Esophagus squamous epithelium (tissue), 5 donors: ENCODE measurements at regions not wholly inside any gene's neighbourhood (a gene's known extent, or its start where the extent isn't known, plus 50 kb on each side); places are given as distances from the start of the nearest gene placed in this dataset.

ENCODE experiments used
- DNase-seq: peaks from one replicate; lab custom pipeline; 2025; lab: John Stamatoyannopoulos, UW
- H3K27ac ChIP-seq, 4 donors: fragments of 200-600 bp; sonication (generic); one replicate each; pipeline ENCODE4 v1.5.1; 2016 to 2019; ENCODE audit warnings: mild to moderate bottlenecking in 1 of 4
- H3K27me3 ChIP-seq, 4 donors: fragments of 200-600 bp; sonication (generic); 1 replicate in 3 of 4; 2 replicates in 1 of 4; pipeline versions ENCODE4 v1.5.1 to v1.6.0; 2017 to 2021; ENCODE audit warnings: antibody characterized with exemption in 1 of 4
- H3K36me3 ChIP-seq, 3 donors: fragments of 200-600 bp; sonication (generic); one replicate each; pipeline ENCODE4 v1.5.1; 2016 to 2019
- H3K4me1 ChIP-seq, 3 donors: fragments of 200-600 bp; sonication (generic); one replicate each; pipeline ENCODE4 v1.5.1; 2017 to 2019
- H3K4me3 ChIP-seq, 4 donors: fragments of 200-600 bp; sonication (generic); 1 replicate in 3 of 4; 2 replicates in 1 of 4; pipeline ENCODE4 v1.5.1; 2016 to 2019; ENCODE audit warnings: mild to moderate bottlenecking in 2 of 4, moderate library complexity in 1 of 4
- H3K9me3 ChIP-seq, 3 donors: fragments of 200-600 bp; sonication (generic); one replicate each; pipeline ENCODE4 v1.5.1; 2016 to 2019
- POLR2A ChIP-seq, 4 donors: fragments of 450-650 bp; IDR thresholded peaks; one replicate each; pipeline ENCODE4 v1.6.1; 2017; ENCODE audit warnings: antibody characterized with exemption in 4 of 4, mild to moderate bottlenecking in 4 of 4, moderate library complexity in 3 of 4
- WGBS, 2 donors: methylation state at CpG; one replicate each; pipeline ENCODE4 v1.1.5; 2018; 5-methylcytosine and 5-hydroxymethylcytosine counted together
- intact Hi-C: fragments of 100-400 bp; cut with DNase I; formaldehyde crosslinking; loops from one replicate; pipeline ENCODE4 v1.15.0; 2022
- TF ChIP-seq, protein P1 (sequence below), 6 experiments: fragments of 450-650 bp in 4 of 6; fragments of 200-600 bp in 2 of 6; sonication (generic) in 2 of 6; IDR thresholded peaks; one replicate each; pipeline ENCODE4 v1.5.1; 2016 to 2019; ENCODE audit warnings: antibody characterized with exemption in 6 of 6, mild to moderate bottlenecking in 4 of 6, moderate library complexity in 4 of 6
- donor health status: DM: yes; HTN: yes; CAD: no.

GRCh38 chr20:53846640-53847039, 223.8 kb downstream of the BCAS1 start:
- intact Hi-C loops = no loop called here
- Histone ChIP-seq H3K27ac (no peak overlapping the region), H3K4me3 (no peak overlapping the region), H3K36me3 (no peaks in the 10 kb centered on the region), H3K9me3 (no peaks in the 10 kb centered on the region), H3K27me3 (no peaks in the 10 kb centered on the region), H3K4me1 (peaks cover 0 to 32% (median 5%) of the 10 kb centered on the region in 3 donors)
- DNase-seq = no peak
- TF ChIP-seq, protein P1, sequence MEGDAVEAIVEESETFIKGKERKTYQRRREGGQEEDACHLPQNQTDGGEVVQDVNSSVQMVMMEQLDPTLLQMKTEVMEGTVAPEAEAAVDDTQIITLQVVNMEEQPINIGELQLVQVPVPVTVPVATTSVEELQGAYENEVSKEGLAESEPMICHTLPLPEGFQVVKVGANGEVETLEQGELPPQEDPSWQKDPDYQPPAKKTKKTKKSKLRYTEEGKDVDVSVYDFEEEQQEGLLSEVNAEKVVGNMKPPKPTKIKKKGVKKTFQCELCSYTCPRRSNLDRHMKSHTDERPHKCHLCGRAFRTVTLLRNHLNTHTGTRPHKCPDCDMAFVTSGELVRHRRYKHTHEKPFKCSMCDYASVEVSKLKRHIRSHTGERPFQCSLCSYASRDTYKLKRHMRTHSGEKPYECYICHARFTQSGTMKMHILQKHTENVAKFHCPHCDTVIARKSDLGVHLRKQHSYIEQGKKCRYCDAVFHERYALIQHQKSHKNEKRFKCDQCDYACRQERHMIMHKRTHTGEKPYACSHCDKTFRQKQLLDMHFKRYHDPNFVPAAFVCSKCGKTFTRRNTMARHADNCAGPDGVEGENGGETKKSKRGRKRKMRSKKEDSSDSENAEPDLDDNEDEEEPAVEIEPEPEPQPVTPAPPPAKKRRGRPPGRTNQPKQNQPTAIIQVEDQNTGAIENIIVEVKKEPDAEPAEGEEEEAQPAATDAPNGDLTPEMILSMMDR (IDR thresholded peaks at IDR 0.05) = no peak
- TF ChIP-seq POLR2A (IDR thresholded peaks at IDR 0.05) = no peak
- WGBS, 2 donors = 64 to 79% methylated on average over 1 to 10 of the region's 10 CpGs

- TF ChIP-seq POLR2A (IDR thresholded peaks at IDR 0.05) = no peak
- TF ChIP-seq, protein P1 (IDR thresholded peaks at IDR 0.05) = no peak
- no peaks in the 10 kb centered on the region for H3K9me3 ChIP-seq
- H3K4me1 ChIP-seq = peaks cover 0 to 32% (median 5%) of the 10 kb centered on the region in 3 donors
- H3K27ac ChIP-seq = no peak overlapping the region
- intact Hi-C loops = no loop called here
- no peak for DNase-seq
- 50 to 58% methylated on average over 1 of the region's 1 CpG for WGBS, 2 donors
- no peak overlapping the region for H3K4me3 ChIP-seq
- no peaks in the 10 kb centered on the region for H3K36me3 ChIP-seq
- no peaks in the 10 kb centered on the region for H3K27me3 ChIP-seq
These were observed 224.4 kb downstream of the BCAS1 start for GRCh38 chr20:53845980-53846379.

DNA sequence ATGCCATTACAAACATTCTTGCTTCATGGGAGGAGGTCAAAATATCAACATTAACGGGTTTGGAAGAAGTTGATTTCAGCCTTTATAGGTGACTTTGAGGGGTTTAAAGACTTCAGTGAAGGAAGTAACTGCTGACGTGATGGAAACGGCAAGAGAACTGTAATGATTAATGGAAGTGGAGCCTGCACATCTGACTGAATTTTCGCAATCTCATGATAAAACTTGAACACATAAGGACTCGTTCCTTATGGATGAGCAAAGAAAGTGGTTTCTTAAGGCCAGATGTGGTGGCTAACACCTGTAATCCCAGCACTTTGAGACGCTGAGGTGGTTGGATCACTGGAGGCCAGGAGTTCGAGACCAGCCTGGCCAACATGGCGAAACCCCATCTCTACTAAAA, 226.1 kb downstream of the BCAS1 start:
- TF ChIP-seq, protein P1 (IDR thresholded peaks at IDR 0.05) = no peak
- TF ChIP-seq POLR2A (IDR thresholded peaks at IDR 0.05) = no peak
- Histone ChIP-seq H3K36me3 (no peaks in the 10 kb centered on the region), H3K4me3 (no peak overlapping the region), H3K4me1 (peaks cover 0 to 32% (median 5%) of the 10 kb centered on the region in 3 donors), H3K9me3 (no peaks in the 10 kb centered on the region), H3K27ac (no peak overlapping the region), H3K27me3 (no peaks in the 10 kb centered on the region)
- no peak for DNase-seq
- WGBS, 2 donors = 82 to 88% methylated on average over 7 to 8 of the region's 8 CpGs
- intact Hi-C loops = no loop called here

- Histone ChIP-seq H3K36me3 (no peaks in the 10 kb centered on the region), H3K4me1 (peaks cover 0 to 32% (median 5%) of the 10 kb centered on the region in 3 donors), H3K4me3 (no peak overlapping the region), H3K27me3 (no peaks in the 10 kb centered on the region), H3K9me3 (no peaks in the 10 kb centered on the region), H3K27ac (no peak overlapping the region)
- WGBS, 2 donors = 97 to 100% methylated on average over 2 of the region's 2 CpGs
- no peak for DNase-seq
- TF ChIP-seq POLR2A (IDR thresholded peaks at IDR 0.05) = no peak
- intact Hi-C loops = no loop called here
These were observed 226.7 kb downstream of the BCAS1 start for GRCh38 chr20:53843645-53844044.

DNA sequence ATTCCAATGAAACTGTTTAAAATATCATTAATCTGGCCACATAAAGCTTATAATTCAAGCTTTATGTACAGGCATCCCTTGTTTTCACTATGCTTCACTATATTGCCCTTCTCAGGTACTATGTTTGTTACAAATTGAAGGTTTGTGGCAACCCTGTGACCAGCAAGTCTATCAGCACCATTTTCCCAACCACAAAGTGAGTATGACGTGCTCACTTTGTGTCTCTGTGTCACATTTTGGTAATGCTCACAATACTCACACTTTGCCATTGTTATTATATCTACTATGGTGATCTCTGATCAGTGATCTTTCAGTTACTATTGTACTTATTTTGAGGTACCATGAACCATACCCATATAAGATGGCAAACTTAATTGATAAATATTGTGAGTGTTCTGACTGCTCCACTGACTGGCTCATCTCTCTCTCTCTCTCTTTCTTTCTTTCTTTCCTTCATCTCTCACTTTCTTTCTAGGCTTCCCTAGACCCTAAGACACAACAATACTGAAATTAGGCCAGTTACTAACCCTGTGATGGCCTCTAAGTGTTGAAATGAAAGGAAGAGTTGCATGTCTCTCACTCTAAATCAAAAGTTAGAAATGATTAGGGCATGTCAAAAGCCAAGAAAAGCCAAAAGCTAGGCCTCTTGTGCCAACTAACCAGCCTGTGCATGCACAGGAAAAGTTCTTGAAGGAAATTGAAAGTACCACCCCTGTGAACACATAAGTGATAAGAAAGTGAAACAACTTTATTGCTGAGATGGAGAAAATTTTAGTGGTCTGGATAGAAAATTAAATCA, 227.9 kb downstream of the BCAS1 start:
- no peak for DNase-seq
- H3K36me3 ChIP-seq = no peaks in the 10 kb centered on the region
- peaks cover 0 to 28% (median 5%) of the 10 kb centered on the region in 3 donors for H3K4me1 ChIP-seq
- H3K9me3 ChIP-seq = no peaks in the 10 kb centered on the region
- intact Hi-C loops = no loop called here
- WGBS, 2 donors = 79 to 88% methylated on average over 1 of the region's 1 CpG
- no peaks in the 10 kb centered on the region for H3K27me3 ChIP-seq
- no peak overlapping the region for H3K4me3 ChIP-seq
- TF ChIP-seq, protein P1 (IDR thresholded peaks at IDR 0.05) = no peak
- peak overlapping the region in 2 of 4 donors; percentile 22 to 48 for H3K27ac ChIP-seq
